ENCODE measurements at regions not wholly inside any gene's neighbourhood (a gene's known extent, or its start where the extent isn't known, plus 50 kb on each side); places are given as distances from the start of the nearest gene placed in this dataset.

DNA sequence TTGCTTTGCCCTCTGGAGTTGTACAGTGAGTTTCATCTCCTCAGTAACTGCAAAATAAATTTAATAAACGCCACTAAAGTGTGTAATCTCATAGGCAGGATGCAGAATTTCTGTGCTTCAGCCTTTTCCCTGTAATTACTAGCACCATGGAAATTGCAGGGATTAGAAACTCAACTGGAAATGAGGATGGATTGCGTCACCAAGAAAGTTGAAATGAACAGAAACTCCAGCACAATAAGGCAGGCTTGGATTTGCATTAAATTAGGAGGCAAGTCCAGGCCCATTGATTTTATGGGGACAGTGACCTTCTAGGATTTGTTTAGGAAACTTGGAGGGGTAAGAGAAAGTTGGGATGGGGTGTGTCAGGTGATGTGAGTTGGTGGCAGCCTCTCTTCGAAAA is 197.5 kb downstream of the PTPRU start:
- Mint-ChIP-seq H3K27ac (no peak overlapping the region), H3K9me3 (peaks cover 2 to 13% of the 10 kb centered on the region in 2 donors), H3K36me3 (ENCODE audit: insufficient read depth in 2 of 2) (peaks cover 1 to 2% of the 10 kb centered on the region in 2 donors), H3K27me3 (ENCODE audit: low read depth) (peaks cover 1% of the 10 kb centered on the region), H3K4me1 (ENCODE audit: low read depth) (no peaks in the 10 kb centered on the region), H3K4me3 (no peak overlapping the region)
- DNase-seq (no peak), ATAC-seq (replicated peaks in 1 of 2) (no peak)

DNA sequence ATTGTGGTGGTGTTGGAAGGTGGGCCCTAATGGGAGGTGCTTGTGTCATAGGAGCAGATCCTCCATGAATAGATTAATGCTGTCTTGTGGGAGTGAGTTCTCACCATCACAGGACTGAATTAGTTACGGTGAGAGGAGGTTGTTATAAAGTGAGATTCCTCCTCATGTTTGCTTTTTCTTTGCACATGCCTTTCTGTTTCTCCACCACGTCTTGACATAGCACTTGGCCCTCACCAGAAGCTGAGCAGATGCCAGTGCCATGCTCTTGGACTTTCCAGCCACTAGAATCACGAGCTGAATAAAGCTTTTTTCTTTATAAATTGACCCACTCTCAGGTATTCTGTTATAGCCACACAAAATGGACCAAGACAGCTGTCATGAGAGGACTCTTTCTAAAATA is 194.8 kb downstream of the PTPRU start:
- DNase-seq, result no peak
- H3K9me3 Mint-ChIP-seq, result peaks cover 2 to 13% of the 10 kb centered on the region in 2 donors
- no peak for ATAC-seq (replicated peaks in 1 of 2)
- H3K36me3 Mint-ChIP-seq (ENCODE audit: insufficient read depth in 2 of 2), result peaks cover 1 to 2% of the 10 kb centered on the region in 2 donors
- no peak overlapping the region for H3K4me3 Mint-ChIP-seq
- H3K27ac Mint-ChIP-seq, result no peak overlapping the region
- no peaks in the 10 kb centered on the region for H3K4me1 Mint-ChIP-seq (ENCODE audit: low read depth)
- H3K27me3 Mint-ChIP-seq (ENCODE audit: low read depth), result no peaks in the 10 kb centered on the region

DNA sequence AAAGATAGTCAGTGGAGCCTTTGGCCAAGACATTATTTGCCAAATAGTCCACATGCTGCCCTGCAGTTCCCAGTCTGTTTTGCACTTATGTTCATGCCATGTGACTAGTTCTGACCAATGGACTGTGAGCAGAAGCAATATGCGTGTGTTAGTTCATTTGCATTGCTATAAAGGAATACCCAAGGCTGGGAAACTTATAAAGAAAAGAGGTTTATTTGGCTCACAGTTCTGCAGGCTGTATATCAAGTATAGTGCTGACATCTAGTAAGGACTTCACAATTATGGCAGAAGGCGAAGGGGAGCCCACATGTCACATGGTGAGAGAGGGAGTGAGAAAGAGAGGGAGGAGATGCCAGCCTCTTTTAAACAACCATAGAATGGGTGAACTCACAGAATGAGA is 193.3 kb downstream of the PTPRU start:
- H3K36me3 Mint-ChIP-seq (ENCODE audit: insufficient read depth in 2 of 2), result peaks cover 1 to 2% of the 10 kb centered on the region in 2 donors
- DNase-seq (no peak), ATAC-seq (replicated peaks in 1 of 2) (no peak)
- no peak overlapping the region for H3K4me3 Mint-ChIP-seq
- H3K4me1 Mint-ChIP-seq (ENCODE audit: low read depth), result no peaks in the 10 kb centered on the region
- no peak overlapping the region for H3K27ac Mint-ChIP-seq
- peaks cover 2 to 13% of the 10 kb centered on the region in 2 donors for H3K9me3 Mint-ChIP-seq
- no peaks in the 10 kb centered on the region for H3K27me3 Mint-ChIP-seq (ENCODE audit: low read depth)

DNA sequence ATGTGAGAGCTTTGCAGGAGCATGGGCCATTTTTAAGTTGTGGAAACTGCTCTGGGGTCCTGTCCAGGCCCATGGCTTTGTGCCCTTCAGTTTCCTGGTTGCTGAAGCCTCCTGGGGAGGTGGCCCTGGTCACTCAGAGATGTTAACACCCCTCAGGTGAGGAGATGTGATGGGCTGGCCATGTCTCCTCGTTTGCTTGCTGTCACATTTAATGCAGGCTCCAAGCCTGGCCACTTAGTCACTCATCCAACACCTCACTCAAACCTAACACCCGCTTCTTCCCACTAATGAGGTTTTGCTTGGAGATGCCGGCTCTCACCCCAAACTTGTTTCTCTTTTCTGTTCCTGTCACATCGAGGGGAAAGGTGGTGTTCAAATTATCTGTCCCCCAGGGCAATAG is 192.7 kb downstream of the PTPRU start:
- peaks cover 1 to 2% of the 10 kb centered on the region in 2 donors for H3K36me3 Mint-ChIP-seq (ENCODE audit: insufficient read depth in 2 of 2)
- H3K9me3 Mint-ChIP-seq, result peaks cover 2 to 13% of the 10 kb centered on the region in 2 donors
- no peak for ATAC-seq (replicated peaks in 1 of 2)
- H3K4me3 Mint-ChIP-seq, result no peak overlapping the region
- H3K4me1 Mint-ChIP-seq (ENCODE audit: low read depth), result no peaks in the 10 kb centered on the region
- H3K27ac Mint-ChIP-seq, result no peak overlapping the region
- DNase-seq, result no peak
- no peaks in the 10 kb centered on the region for H3K27me3 Mint-ChIP-seq (ENCODE audit: low read depth)

DNA sequence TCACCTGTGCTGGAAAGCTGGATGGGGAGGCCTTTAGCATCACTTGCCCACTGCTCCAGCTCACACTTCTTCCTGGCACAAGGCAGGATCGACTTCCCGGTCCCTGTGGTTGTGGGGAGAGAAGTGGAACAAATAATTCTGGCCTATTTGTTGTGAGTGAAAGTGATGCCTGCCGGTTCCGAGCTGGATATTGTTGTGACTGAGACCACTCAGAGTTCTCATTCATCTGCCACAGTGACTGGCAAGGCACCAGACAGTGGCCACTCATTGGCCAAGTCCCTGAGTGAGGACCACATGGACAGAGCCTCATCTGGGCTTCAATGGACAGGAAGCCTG is 191.9 kb downstream of the PTPRU start:
- ATAC-seq (replicated peaks in 1 of 2), result no peak
- no peaks in the 10 kb centered on the region for H3K27me3 Mint-ChIP-seq (ENCODE audit: low read depth)
- no peak for DNase-seq
- no peak overlapping the region for H3K4me3 Mint-ChIP-seq
- H3K36me3 Mint-ChIP-seq (ENCODE audit: insufficient read depth in 2 of 2), result peaks cover 1 to 2% of the 10 kb centered on the region in 2 donors
- peaks cover 2 to 13% of the 10 kb centered on the region in 2 donors for H3K9me3 Mint-ChIP-seq
- no peak overlapping the region for H3K27ac Mint-ChIP-seq
- no peaks in the 10 kb centered on the region for H3K4me1 Mint-ChIP-seq (ENCODE audit: low read depth)

DNA sequence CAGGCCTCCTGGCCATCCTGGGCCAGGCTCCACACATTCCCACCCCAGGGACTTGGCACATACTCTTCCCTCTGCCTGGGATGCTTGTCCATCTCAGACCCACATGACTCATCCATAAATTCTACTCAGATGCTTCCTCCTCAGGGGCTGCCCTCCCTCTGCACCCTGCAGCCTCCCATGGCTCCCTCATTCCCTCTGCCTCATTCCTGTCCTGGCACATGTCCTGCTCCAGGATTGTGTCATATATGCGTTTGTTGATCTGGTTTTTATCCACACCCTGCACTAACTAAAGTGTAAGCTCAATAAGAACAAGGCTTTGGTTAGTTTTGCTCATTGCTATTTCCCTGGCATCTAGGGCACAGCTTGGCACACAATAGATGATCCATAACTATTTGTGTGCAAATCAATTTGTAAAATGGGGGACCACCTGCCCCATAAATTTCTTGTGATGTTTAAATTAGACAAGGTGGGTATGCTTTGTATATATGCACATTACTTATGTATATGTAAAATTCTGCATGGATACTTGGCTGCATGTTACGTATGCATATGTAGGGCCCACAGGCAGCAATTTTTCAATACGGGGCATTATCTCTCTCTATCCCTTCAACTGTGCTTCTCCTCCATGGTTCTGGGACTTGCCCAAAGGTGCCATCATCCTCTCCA is 191.4 kb downstream of the PTPRU start:
- ATAC-seq (replicated peaks in 1 of 2) (no peak), DNase-seq (no peak)
- H3K9me3 Mint-ChIP-seq, result peaks cover 2 to 13% of the 10 kb centered on the region in 2 donors
- H3K36me3 Mint-ChIP-seq (ENCODE audit: insufficient read depth in 2 of 2), result peaks cover 1 to 2% of the 10 kb centered on the region in 2 donors
- H3K27ac Mint-ChIP-seq, result no peak overlapping the region
- H3K27me3 Mint-ChIP-seq (ENCODE audit: low read depth), result no peaks in the 10 kb centered on the region
- H3K4me3 Mint-ChIP-seq, result no peak overlapping the region
- H3K4me1 Mint-ChIP-seq (ENCODE audit: low read depth), result no peaks in the 10 kb centered on the region

DNA sequence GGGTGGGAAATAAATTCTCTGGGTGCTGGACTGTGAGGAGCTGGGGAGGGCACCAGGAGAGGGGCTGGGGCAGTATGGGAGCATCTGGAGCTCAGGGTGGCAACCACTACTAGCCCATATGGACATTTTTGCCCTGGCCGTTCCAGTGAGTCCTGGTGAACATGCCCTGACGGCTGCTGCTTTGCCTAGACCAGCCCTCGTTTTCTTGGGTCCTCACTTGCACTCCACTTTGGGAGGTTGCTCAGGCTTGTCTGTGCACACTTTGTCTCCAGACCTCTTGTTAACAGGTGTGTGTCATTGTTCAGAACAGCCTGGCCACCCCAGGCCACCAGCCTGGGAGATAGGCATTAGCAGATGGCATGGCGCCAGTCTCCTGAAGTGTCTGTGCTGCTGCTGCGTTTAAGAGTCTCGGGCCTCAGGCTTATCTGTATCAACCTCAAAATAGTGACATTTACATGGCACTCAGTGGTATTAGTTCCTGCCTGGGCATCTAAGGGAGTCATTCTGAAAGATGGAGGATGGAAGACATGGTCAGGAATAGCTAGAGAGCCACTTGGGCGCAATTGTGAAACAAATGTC is 190.5 kb downstream of the PTPRU start:
- H3K27ac Mint-ChIP-seq, result no peak overlapping the region
- ATAC-seq (replicated peaks in 1 of 2) (no peak), DNase-seq (no peak)
- H3K9me3 Mint-ChIP-seq, result peaks cover 1 to 11% of the 10 kb centered on the region in 2 donors
- H3K4me1 Mint-ChIP-seq (ENCODE audit: low read depth), result no peaks in the 10 kb centered on the region
- peaks cover 1% of the 10 kb centered on the region in 2 donors for H3K36me3 Mint-ChIP-seq (ENCODE audit: insufficient read depth in 2 of 2)
- no peaks in the 10 kb centered on the region for H3K27me3 Mint-ChIP-seq (ENCODE audit: low read depth)
- no peak overlapping the region for H3K4me3 Mint-ChIP-seq

DNA sequence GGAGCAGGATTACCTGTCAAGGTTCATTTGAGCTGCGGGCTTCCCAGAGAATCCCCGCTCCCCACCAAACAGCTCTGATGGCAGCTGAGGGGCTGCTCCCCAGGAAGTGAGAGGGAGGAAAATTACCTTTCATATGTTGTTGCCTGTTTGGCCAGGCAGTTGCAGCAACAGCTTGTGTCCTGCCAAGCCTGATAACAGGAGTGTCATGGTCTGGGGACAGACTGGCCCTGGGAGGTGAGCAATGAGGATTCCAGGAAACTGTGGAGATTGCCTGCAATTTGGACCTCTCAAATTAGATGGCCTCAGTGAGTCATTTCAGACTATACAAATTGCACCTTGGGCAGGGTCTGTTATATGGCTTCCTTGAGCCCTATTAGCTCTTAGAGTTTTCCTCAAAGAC is 189.3 kb downstream of the PTPRU start:
- Mint-ChIP-seq H3K27ac (no peak overlapping the region), H3K9me3 (peaks cover 1 to 5% of the 10 kb centered on the region in 2 donors)
- ATAC-seq (replicated peaks in 1 of 2), result no peak

DNA sequence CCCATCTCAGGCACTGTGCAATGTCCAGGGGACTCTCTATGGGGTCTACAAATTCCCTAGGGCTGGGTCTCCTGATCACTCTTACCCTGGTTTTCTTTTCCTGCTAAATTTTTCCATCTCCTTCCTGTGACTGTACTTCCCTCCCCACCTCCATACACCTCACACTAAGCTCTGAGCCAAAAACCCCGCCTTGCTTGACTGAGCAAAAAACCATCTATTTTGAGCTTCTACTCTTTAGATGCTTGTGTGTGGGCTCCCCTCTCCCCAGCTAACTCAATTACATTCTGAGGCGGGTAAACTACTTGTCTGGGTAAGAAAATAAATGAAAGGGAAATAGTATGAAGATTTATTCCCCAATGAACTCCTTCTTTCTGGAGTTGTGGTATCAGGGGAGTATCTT is 187.9 kb downstream of the PTPRU start:
- no peak overlapping the region for H3K27ac Mint-ChIP-seq
- no peaks in the 10 kb centered on the region for H3K4me1 Mint-ChIP-seq (ENCODE audit: low read depth)
- H3K9me3 Mint-ChIP-seq, result peaks cover 0 to 1% of the 10 kb centered on the region in 2 donors
- H3K27me3 Mint-ChIP-seq (ENCODE audit: low read depth), result no peaks in the 10 kb centered on the region
- H3K4me3 Mint-ChIP-seq, result no peak overlapping the region
- no peaks in the 10 kb centered on the region for H3K36me3 Mint-ChIP-seq (ENCODE audit: insufficient read depth in 2 of 2)
- ATAC-seq (replicated peaks in 1 of 2) (no peak), DNase-seq (no peak)

More for the DNA sequence above, 189.3 kb downstream of the PTPRU start:
- Mint-ChIP-seq H3K36me3 (ENCODE audit: insufficient read depth in 2 of 2) (no peaks in the 10 kb centered on the region), H3K27me3 (ENCODE audit: low read depth) (no peaks in the 10 kb centered on the region), H3K4me3 (no peak overlapping the region), H3K4me1 (ENCODE audit: low read depth) (no peaks in the 10 kb centered on the region)
- no peak for DNase-seq

DNA sequence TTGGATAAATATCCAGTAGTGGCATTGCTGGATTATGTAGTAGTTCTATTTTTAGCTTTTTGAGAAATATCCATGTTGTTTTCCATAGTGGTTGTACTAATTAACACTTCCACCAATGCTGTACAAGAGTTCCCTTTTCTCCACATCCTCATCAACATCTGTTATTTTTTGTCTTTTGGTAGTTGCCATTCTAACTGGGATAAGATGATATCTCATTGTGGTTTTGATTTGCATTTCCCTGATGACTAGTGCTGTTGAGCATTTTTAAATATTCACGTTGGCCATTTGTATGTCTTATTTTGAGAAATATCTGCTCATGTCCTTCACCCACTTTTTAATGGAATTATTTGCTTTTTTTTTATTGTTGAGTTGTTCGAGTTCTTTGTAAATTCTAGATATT is 183.9 kb downstream of the PTPRU start:
- Mint-ChIP-seq H3K36me3 (ENCODE audit: insufficient read depth in 2 of 2) (no peaks in the 10 kb centered on the region), H3K27me3 (ENCODE audit: low read depth) (peaks cover 11% of the 10 kb centered on the region), H3K4me3 (no peak overlapping the region), H3K9me3 (peaks cover 0 to 1% of the 10 kb centered on the region in 2 donors), H3K4me1 (ENCODE audit: low read depth) (no peaks in the 10 kb centered on the region), H3K27ac (no peak overlapping the region)
- ATAC-seq (replicated peaks in 1 of 2), result no peak
- no peak for DNase-seq

DNA sequence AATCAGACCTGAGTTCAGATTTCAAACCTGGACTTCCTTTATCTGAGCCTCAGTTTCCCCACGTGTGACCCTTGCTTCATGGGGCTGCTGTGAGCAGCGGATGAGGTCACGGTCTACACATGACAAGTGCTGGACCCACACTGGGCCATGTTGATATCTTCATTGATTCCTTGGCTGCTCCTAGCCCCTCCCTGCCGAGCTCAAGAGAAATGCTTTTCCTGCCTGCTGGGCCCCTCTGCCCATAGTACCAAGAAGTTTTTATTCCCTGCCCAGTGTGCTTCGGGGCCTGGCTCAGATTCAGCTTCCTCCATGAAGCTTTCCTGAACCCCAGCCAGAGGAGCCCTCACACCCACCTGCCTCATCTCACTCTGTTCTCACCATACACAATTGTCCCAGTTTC is 181.6 kb downstream of the PTPRU start:
- Mint-ChIP-seq H3K4me3 (no peak overlapping the region), H3K27ac (no peak overlapping the region), H3K27me3 (ENCODE audit: low read depth) (peaks cover 20% of the 10 kb centered on the region), H3K36me3 (ENCODE audit: insufficient read depth in 2 of 2) (no peaks in the 10 kb centered on the region), H3K9me3 (peaks cover 0 to 1% of the 10 kb centered on the region in 2 donors), H3K4me1 (ENCODE audit: low read depth) (no peaks in the 10 kb centered on the region)
- DNase-seq (no peak), ATAC-seq (replicated peaks in 1 of 2) (no peak)

DNA sequence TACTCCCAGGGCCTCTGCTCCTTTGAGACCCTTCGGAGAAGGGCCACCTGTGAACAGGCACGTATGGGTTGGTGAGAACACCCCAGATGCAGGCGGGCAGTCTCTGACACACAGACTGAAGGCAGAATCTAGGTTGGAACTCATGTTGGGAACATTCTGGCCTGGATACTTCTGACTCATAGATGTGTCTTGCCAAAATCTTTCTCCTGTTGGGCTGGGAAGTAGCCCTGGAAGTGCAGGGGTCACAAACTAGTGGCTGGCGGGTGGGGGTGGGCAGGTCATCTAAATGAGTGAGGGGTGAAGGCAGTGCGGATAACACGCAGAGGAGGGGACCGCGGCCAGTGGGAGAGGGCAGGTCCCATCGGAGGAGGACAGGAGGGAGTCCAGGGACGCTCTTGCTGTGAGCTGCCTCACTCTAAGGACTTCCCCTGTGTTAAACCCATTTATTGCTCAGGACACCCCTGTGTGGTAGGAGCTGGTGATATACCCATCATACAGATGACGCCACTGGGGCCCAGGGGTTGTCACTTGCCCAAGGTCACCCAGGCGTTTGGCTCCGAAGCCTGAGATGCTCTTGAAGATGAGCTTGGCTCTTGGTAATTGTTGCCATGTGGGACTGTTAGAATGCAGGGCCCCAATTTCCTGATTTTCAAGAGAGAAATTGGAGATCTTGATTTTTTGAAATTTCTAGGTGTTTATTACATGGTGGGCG is 181.0 kb downstream of the PTPRU start:
- peaks cover 20% of the 10 kb centered on the region for H3K27me3 Mint-ChIP-seq (ENCODE audit: low read depth)
- no peak overlapping the region for H3K27ac Mint-ChIP-seq
- no peak for ATAC-seq (replicated peaks in 1 of 2)
- H3K4me1 Mint-ChIP-seq (ENCODE audit: low read depth), result no peaks in the 10 kb centered on the region
- no peak overlapping the region for H3K4me3 Mint-ChIP-seq
- no peaks in the 10 kb centered on the region for H3K36me3 Mint-ChIP-seq (ENCODE audit: insufficient read depth in 2 of 2)
- DNase-seq, result no peak
- H3K9me3 Mint-ChIP-seq, result peaks cover 0 to 1% of the 10 kb centered on the region in 2 donors

DNA sequence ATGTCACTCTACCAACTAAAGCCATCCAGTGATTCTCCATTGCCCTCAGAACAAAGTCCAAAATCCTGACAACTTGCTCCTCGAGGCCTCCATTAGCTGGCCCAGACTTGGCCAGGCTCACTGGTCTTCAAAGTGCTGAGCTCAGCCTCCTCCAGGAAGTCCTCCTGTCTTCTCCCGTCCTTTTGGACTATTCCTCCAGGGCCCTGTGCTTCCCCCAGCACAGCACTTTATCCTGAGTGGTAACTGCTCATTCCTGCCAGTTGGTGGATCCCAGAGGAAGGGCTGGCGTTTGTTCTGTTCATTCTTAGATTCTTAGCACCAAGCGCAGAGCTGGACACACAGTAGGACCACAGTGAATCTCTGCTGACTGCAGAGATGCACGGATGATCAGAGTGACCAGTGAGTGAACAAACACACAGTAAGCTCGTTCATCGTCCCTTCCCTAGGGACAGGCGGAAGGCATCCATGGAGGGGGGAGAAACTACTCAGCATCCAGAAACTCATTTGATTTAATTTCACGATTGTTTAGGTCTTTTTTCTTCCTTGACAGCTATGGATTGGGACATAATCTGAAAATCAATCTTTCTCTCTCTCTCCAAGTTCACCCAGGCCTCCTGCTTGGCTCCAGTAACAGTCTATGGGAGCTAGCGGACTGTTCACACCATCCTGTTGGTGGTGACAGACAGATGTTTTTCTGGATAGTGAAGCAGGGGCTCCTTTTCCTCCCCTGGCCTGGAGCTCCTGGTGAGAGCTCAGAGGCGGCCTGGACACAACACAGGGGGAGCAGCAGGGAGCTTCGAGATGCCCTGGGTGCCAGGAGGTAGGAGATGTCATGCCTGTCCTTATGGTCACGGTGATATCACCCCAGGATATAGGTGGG is 180.2 kb downstream of the PTPRU start:
- no peak overlapping the region for H3K27ac Mint-ChIP-seq
- no peak for ATAC-seq (replicated peaks in 1 of 2)

More for the DNA sequence above, 180.2 kb downstream of the PTPRU start:
- Mint-ChIP-seq H3K4me1 (ENCODE audit: low read depth) (no peaks in the 10 kb centered on the region), H3K36me3 (ENCODE audit: insufficient read depth in 2 of 2) (no peaks in the 10 kb centered on the region), H3K4me3 (no peak overlapping the region), H3K27me3 (ENCODE audit: low read depth) (peaks cover 20% of the 10 kb centered on the region), H3K9me3 (peaks cover 0 to under 1% of the 10 kb centered on the region in 2 donors)
- DNase-seq, result no peak

Measured in activated T-cell treated with anti-CD3 and anti-CD28 coated beads, Interleukin-2, amount 50 U/mL, for 72 hours (primary cell).